Esophagus squamous epithelium (tissue), 5 donors: ENCODE measurements at regions not wholly inside any gene's neighbourhood (a gene's known extent, or its start where the extent isn't known, plus 50 kb on each side); places are given as distances from the start of the nearest gene placed in this dataset.

Experiments used
- DNase-seq: peaks from one replicate; lab custom pipeline; 2025; lab: John Stamatoyannopoulos, UW
- H3K27ac ChIP-seq, 4 donors: fragments of 200-600 bp; sonication (generic); one replicate each; pipeline ENCODE4 v1.5.1; 2016 to 2019; ENCODE audit warnings: mild to moderate bottlenecking in 1 of 4
- H3K27me3 ChIP-seq, 4 donors: fragments of 200-600 bp; sonication (generic); 1 replicate in 3 of 4; 2 replicates in 1 of 4; pipeline versions ENCODE4 v1.5.1 to v1.6.0; 2017 to 2021; ENCODE audit warnings: antibody characterized with exemption in 1 of 4
- H3K36me3 ChIP-seq, 3 donors: fragments of 200-600 bp; sonication (generic); one replicate each; pipeline ENCODE4 v1.5.1; 2016 to 2019
- H3K4me1 ChIP-seq, 3 donors: fragments of 200-600 bp; sonication (generic); one replicate each; pipeline ENCODE4 v1.5.1; 2017 to 2019
- H3K4me3 ChIP-seq, 4 donors: fragments of 200-600 bp; sonication (generic); 1 replicate in 3 of 4; 2 replicates in 1 of 4; pipeline ENCODE4 v1.5.1; 2016 to 2019; ENCODE audit warnings: mild to moderate bottlenecking in 2 of 4, moderate library complexity in 1 of 4
- H3K9me3 ChIP-seq, 3 donors: fragments of 200-600 bp; sonication (generic); one replicate each; pipeline ENCODE4 v1.5.1; 2016 to 2019
- CTCF ChIP-seq, 6 experiments: fragments of 450-650 bp in 4 of 6; fragments of 200-600 bp in 2 of 6; sonication (generic) in 2 of 6; IDR thresholded peaks; one replicate each; pipeline ENCODE4 v1.5.1; 2016 to 2019; ENCODE audit warnings: antibody characterized with exemption in 6 of 6, mild to moderate bottlenecking in 4 of 6, moderate library complexity in 4 of 6
- POLR2A ChIP-seq, 4 donors: fragments of 450-650 bp; IDR thresholded peaks; one replicate each; pipeline ENCODE4 v1.6.1; 2017; ENCODE audit warnings: antibody characterized with exemption in 4 of 4, mild to moderate bottlenecking in 4 of 4, moderate library complexity in 3 of 4
- WGBS, 2 donors: methylation state at CpG; one replicate each; pipeline ENCODE4 v1.1.5; 2018; 5-methylcytosine and 5-hydroxymethylcytosine counted together
- intact Hi-C: fragments of 100-400 bp; cut with DNase I; formaldehyde crosslinking; loops from one replicate; pipeline ENCODE4 v1.15.0; 2022
- donor health status: DM: yes; HTN: yes; CAD: no.

DNA sequence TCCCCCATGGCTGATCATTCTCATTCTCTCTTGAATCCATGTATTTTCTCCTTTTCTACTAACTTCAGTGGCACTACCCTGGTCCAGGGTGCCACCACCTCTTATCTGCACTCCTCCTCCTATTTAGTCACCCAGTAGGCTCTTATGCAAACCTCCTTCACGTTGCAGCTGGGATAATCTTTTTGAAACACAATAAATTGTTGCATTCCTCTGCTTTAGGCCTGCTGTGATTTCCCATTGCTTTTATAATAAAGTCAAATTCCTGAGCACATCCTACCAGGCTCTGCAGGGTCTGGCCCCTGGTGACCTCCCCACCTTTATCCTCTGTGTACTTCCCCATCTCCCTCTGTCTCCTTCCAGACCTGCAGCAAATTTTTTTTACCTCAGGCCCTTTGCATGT, 112.7 kb upstream of the KIAA1217 start:
- H3K27me3 ChIP-seq: no peaks in the 10 kb centered on the region
- H3K4me1 ChIP-seq: no peaks in the 10 kb centered on the region
- no peak for DNase-seq
- intact Hi-C loops: no loop called here
- no peak overlapping the region for H3K27ac ChIP-seq
- no peaks in the 10 kb centered on the region for H3K9me3 ChIP-seq
- WGBS, 2 donors: 26 to 41% methylated on average over 1 of the region's 1 CpG
- no peak for TF ChIP-seq CTCF (IDR thresholded peaks at IDR 0.05)
- TF ChIP-seq POLR2A (IDR thresholded peaks at IDR 0.05): no peak
- no peak overlapping the region for H3K4me3 ChIP-seq
- H3K36me3 ChIP-seq: no peaks in the 10 kb centered on the region

GRCh38 chr10:24097751-24098207, 111.2 kb upstream of the KIAA1217 start:
- H3K36me3 ChIP-seq: no peaks in the 10 kb centered on the region
- H3K4me1 ChIP-seq: no peaks in the 10 kb centered on the region
- WGBS, 2 donors: 27 to 30% methylated on average over 3 to 6 of the region's 7 CpGs
- intact Hi-C loops: no loop called here
- H3K4me3 ChIP-seq: no peak overlapping the region
- no peak for DNase-seq
- no peaks in the 10 kb centered on the region for H3K27me3 ChIP-seq
- no peak overlapping the region for H3K27ac ChIP-seq
- TF ChIP-seq CTCF (IDR thresholded peaks at IDR 0.05) (no peak), POLR2A (IDR thresholded peaks at IDR 0.05) (no peak)
- H3K9me3 ChIP-seq: no peaks in the 10 kb centered on the region

- no peaks in the 10 kb centered on the region for H3K9me3 ChIP-seq
- no peaks in the 10 kb centered on the region for H3K27me3 ChIP-seq
- TF ChIP-seq CTCF (IDR thresholded peaks at IDR 0.05) (no peak), POLR2A (IDR thresholded peaks at IDR 0.05) (no peak)
- H3K27ac ChIP-seq: no peak overlapping the region
- no peak overlapping the region for H3K4me3 ChIP-seq
- no peaks in the 10 kb centered on the region for H3K36me3 ChIP-seq
- no peak for DNase-seq
- no peaks in the 10 kb centered on the region for H3K4me1 ChIP-seq
- intact Hi-C loops: no loop called here
- WGBS, 2 donors: 50 to 67% methylated on average over 1 of the region's 1 CpG
Observed at GRCh38 chr10:24104895-24105294, 104.0 kb upstream of the KIAA1217 start.

GRCh38 chr10:24113901-24114300, 95.0 kb upstream of the KIAA1217 start:
- intact Hi-C loops: no loop called here
- TF ChIP-seq CTCF (IDR thresholded peaks at IDR 0.05) (no peak), POLR2A (IDR thresholded peaks at IDR 0.05) (no peak)
- no peaks in the 10 kb centered on the region for H3K36me3 ChIP-seq
- no peaks in the 10 kb centered on the region for H3K4me1 ChIP-seq
- H3K27me3 ChIP-seq: no peaks in the 10 kb centered on the region
- DNase-seq: no peak
- no peak overlapping the region for H3K4me3 ChIP-seq
- no peaks in the 10 kb centered on the region for H3K9me3 ChIP-seq
- 82 to 83% methylated on average over 2 to 3 of the region's 3 CpGs for WGBS, 2 donors
- H3K27ac ChIP-seq: no peak overlapping the region

- intact Hi-C loops: no loop called here
- TF ChIP-seq CTCF (IDR thresholded peaks at IDR 0.05) (no peak), POLR2A (IDR thresholded peaks at IDR 0.05) (no peak)
- H3K36me3 ChIP-seq: no peaks in the 10 kb centered on the region
- no peaks in the 10 kb centered on the region for H3K9me3 ChIP-seq
- no peaks in the 10 kb centered on the region for H3K27me3 ChIP-seq
- H3K27ac ChIP-seq: peak overlapping the region in 1 of 4 donors; percentile 41
- no peak overlapping the region for H3K4me3 ChIP-seq
- 62 to 76% methylated on average over 3 of the region's 3 CpGs for WGBS, 2 donors
- no peak for DNase-seq
- no peaks in the 10 kb centered on the region for H3K4me1 ChIP-seq
Observed at GRCh38 chr10:24114556-24114955, 94.4 kb upstream of the KIAA1217 start.
